GM23248 (cell line): ENCODE measurements at regions not wholly inside any gene's neighbourhood (a gene's known extent, or its start where the extent isn't known, plus 50 kb on each side); places are given as distances from the start of the nearest gene placed in this dataset.

Source experiments
- EZH2 ChIP-seq: fragments of 200-600 bp; sonication (generic); IDR thresholded peaks from 2 replicates; pipeline ENCODE4 v1.6.1; 2018; ENCODE audit warnings: antibody characterized with exemption, mild to moderate bottlenecking; ENCODE audit not compliant: insufficient read depth, poor library complexity, severe bottlenecking
- EZH2phosphoT487 ChIP-seq: fragments of 200-600 bp; sonication (generic); IDR thresholded peaks from 2 replicates; pipeline ENCODE4 v1.6.1; 2018; ENCODE audit warnings: antibody characterized with exemption, moderate library complexity, mild to moderate bottlenecking, low read depth; ENCODE audit not compliant: insufficient read depth

- TF ChIP-seq EZH2phosphoT487 = no peak
- no peak for TF ChIP-seq EZH2
These were observed 623.9 kb upstream of the NR5A2 start for GRCh38 chr1:199403531-199404116.
